LHCN-M2 (cell line): ENCODE measurements at regions not wholly inside any gene's neighbourhood (a gene's known extent, or its start where the extent isn't known, plus 50 kb on each side); places are given as distances from the start of the nearest gene placed in this dataset.

Experiments
- DNase-seq: peaks from one replicate; pipeline ENCODE4 v3.0.0-alpha.2; 2012; ENCODE audit warnings: low read depth

DNA sequence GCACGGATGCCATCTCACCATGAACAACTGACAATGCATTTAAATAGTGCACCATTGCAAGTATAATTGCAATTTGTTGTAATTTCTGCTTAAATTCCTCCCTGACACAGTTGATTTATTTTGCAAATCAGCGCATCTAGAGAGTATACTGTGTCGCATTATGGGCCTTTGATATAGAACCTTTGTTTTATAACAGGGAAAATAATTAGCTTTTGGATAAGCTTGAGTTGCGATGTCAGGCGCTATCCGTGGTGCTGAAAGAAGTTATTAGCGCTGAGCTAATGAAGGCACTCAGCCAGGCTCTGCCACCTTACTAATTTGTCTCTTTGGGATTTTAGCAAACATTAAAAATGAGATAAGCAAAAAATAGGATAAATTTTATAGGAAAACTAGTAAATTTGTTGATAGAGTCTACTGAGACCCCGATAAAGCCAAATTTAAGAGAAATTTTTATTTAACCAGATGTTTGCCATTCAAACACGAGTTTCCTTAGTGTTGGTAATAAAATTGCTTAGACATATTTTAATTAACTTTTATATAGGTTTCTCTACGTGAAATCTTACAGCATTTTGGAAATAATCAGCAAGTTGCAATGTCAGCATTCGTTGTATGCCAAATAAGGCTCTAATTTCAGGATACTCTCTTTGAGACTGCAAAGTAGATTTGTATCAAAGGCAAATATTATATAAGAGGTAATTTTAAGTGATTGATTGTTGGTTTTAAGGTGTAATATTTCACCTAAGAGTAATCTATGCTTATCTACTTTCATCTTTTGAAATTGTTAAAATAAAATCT, 355.5 kb downstream of the TLR4 start:
- DNase-seq = peak; percentile 23

DNA sequence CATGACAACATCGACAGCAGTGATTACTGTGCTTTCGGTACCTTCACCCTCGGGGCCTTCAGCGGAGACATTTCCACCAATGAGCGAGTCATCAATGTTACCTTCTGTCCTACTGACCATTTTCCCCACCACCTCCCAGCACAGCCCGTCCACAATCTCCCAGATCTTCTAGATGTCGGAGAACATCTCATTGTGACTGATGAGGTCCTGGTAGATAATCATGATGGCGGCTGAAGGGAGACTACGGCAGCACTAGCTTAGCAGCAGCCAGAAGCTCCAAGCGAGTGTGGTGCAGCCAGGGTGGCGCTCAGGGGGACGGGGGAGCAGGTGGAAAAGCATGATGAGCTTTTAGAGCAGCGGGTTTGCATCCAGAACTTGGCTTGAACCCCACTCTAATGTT, 379.0 kb downstream of the TLR4 start:
- no peak for DNase-seq

DNA sequence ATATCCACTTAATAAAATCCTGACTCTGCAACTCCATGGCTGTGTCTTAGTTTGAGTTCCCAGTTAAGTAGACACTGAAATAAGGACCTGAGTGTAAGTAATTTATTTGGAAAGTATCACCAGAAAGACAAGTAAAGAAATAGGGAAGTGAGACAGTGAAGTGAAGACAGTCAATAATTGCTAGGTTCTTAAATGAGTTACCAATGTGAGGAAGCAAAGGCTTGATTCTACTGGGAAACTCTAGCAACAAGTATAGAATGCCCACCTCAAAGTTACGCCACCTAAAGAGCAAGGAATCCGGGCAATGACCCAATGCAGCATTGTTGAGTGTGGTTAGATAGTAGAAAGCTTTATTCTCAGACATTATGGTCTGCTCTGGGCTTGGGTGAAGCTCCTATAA, 383.9 kb downstream of the TLR4 start:
- DNase-seq = no peak

DNA sequence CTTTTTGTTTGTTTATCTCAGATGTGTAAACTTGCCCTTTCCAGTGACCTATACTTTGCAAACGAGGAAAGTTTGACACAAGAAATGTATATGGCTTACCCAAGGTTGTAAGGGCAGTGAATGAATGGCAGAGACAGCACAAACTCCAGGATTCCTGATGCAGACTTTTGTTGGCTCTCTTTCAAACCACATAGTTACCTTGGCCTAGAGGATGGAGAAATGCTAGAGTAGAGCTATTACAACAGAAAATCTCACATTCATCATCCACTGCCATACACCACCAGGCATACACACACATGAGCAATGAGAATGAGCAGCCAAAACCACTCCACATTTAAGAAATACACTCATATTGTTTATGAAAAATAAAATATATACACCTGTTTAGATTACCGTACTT, 387.0 kb downstream of the TLR4 start:
- DNase-seq = no peak

DNA sequence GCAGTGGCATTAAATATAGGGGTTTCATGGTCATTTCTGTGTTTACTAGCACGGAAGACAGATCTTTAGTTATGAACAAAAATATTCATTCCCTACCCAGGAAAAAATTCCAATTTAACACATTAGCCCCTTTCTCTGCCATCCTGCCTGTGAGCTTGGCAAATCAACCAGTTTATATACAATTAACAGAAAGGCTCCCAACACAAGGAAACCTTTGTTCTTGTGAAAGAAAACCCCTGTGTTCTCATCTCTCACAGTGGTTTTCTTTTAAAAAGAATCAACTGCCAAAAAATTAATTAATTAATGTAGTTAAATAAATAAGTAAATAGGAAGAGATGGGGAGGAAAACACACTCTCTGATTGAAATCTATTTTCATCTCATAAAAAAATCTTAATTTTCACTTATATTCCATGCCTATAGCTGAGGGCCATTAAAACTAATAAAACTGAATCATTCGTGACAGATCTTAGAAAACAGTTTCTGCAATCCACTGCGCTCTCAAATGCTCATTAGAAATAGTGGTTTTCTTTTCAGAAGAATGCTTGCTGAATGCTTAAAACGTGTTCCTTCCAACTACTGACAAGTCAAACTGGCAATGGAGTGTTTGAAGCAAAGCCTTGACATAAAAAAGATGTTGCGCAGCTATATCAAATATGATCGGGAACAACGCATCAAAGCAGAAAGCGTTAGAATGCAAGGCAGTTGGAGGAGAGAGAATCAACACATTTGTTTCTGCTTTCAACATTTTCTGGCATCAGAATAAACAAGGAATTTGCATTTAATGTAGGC, 387.7 kb downstream of the TLR4 start:
- no peak for DNase-seq

DNA sequence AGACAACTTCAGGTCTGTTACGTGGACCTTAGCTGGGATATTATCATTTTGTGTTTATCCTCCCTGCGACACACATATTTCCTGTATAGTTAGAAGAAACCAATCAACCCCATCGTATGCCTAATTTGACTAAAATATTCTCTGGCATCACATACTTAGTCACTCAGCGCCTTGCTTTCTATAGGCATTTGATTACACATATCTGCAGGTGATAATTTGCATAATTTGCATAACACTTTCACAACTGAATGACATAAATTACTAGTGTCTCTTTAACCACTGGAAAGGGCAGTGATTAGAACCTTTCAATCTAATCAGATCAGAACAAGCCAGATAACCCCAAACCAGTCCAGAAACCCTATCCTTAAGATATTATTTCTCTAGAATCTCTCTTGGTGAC, 390.2 kb downstream of the TLR4 start:
- no peak for DNase-seq

DNA sequence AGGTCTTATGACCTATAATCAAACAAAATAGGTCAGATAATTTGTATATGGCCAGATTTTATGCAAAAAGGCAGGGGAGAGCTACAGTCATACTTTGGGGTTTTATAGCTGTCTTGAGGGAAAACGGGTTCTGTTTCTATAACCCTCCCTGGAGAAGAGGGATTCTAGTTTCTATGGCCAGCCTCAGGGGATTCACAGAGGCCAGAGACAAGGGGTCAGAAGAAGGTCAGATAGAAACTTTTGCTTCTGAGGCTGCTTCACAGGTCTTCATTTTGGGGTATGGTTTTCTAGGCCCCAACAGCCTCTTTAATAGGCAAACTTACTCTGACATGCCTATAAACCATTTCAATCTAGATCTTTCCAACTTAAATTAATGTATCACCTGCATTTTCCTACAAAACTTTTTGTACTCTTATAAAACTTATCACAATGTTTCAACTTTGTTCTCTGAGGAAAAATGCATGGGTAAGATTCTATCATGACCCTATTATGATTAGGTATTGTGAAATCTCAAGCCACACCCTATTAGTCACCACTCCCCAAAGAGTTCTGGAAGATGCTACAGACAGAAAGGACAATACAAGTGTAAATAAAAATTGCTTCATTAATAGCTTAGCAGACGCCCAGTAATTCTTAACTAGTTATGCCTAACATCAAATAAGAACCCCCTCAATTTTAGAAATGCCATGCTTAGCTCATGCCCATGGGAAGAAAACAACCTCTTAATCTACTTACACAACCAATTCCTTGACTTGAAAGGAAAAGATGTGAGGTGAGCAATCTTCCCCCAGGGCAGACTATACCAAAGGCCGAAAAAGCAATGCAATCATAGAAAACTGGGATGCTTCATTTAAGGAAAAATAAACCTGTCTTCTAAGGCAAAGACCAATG, 396.6 kb downstream of the TLR4 start:
- DNase-seq = peak; percentile 1

DNA sequence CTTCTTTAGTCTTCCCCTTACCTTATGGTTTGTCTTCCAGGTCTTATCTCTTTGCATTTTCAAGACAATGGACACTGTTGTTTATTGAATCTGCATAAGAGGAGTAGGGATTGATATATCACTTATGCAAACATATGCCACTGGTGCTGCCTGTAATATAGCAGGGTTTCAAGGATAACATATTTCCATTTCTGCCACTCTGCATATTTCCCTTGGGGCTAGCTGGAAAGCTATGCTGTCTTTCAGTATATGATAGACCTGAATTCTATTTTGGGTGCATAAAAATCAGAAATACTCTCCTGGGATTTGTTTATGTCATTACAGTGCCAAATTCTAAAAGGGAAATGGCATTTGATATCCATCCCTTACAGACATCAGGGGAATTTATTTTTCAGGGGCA, 400.2 kb downstream of the TLR4 start:
- DNase-seq = no peak

DNA sequence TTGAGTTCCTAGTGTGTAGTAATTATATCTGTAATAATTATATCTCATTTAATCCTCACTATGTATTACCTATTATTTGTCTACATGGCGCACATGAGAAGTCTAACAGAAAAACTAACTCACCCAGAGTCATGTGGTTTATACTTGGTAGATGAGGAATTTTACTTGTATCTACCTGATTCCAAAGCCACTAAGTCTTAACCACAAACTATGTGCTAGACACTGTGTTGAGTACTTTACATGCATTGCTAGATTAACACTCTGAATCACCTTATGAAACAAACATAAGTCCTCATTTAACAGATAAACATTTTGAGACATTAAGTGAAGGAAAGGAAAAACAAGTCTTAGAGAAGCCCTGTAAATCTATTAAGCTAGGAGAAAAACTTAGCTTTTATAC, 404.8 kb downstream of the TLR4 start:
- no peak for DNase-seq

DNA sequence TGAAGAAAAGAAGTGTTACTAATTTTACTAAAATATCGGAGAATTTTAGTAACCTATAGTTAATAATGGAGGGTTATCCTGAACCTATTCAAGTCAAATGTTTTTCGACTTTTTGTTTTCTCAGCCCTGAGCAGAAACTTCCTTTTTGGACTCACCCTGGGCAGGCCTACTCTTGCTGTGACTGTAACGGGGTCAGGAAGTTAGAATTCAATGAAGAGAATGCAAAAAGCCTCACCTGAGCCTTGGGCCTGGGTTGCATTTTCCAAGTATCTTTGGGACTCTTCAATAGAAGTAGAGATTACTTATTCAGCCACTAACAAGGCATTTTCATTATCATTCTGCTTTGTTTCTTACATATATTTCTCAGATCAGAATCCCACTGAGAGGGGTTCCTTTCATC, 405.3 kb downstream of the TLR4 start:
- DNase-seq = no peak

DNA sequence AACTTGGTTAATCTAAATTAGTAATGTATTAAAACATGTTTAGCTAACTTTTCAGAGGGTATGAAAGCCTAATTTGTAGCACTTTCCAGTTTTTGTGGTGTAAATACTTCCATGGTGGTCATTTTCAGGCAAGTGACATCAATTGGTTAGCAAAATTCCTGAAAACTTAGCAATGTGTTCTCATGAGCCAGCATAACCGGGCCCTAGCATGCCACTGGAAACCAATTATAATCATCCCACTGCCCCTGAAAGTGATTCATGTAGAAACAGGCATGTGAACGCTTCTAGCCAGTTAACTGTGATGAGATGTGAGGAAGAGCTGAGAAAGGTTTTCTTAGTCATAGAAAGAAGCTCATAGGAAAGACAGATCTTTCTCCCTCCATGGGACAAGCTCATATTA, 417.2 kb downstream of the TLR4 start:
- DNase-seq = peak; percentile 35

DNA sequence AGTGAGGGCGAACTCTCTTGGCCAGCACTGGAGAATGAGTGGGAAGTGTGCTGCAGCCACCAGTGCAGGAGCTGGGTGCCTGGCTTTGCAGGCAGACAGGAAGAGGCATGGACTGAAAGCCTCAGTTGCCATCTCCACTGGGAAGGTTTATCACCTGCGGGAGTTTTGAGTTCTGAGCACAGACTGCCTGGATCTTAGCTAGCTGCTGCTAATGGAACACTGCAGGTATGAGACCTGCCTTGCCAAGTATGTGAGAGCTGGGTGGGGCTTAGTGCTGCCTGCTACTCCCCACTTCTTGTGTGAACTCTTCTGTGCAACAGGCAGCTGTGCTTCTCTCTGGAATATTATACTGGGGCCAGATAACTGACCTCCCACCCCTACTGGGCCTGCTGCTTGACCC, 424.1 kb downstream of the TLR4 start:
- no peak for DNase-seq

DNA sequence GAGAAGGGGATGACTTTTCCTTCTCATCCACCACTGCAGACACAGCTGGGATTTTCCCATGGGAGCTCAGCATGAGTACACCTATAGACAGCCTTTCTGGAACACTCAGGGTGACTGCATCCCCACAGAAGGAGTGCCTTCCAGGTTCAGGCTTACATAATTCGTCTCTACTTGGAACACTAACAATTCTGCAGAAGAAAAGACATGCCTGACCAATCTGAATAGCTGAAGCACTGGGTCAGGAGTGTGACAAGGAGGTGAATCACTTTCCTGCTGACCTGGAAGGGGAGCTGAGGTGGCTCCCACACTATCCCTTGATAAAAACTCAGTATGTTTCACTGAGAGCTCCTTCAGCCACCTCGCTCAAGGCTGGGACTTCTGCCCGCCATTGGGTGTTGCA, 425.3 kb downstream of the TLR4 start:
- DNase-seq = no peak

DNA sequence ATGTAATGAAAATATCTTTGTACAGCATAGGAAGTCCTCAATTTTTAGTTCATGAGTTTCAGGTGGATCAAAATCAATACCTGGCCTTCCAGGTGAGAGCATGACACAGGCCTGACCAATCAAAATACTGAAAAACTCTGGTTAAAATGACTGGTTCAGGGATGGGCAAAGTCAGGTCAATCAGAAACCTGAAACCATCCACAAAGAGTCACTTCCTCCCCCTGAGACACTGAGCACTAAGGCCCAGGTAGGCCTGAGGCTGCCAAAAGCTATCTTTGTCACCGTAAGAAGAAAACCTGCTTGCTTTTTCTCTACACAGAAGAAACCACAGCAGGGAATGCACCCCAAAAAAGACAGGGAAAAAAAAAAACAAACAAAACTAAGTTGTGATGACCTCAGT, 444.8 kb downstream of the TLR4 start:
- DNase-seq = no peak

DNA sequence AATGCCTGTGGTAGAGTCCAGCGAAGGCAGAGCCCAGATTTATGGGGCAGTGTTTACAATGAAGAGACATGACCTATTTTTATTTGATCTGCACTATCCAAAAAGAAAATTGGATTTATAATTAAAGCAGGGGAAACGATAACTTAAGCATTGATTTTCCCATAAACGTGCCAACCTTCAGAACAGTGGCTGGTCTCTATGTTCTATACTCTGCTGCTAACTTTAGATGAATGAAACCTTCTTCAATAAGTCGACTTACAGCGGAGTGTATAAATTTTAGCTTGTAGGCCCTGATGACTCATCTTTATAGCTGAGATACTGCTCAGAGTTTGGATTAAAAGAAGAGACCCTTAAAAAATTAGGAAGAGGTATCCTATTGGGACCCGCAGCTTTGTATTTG, 452.6 kb downstream of the TLR4 start:
- no peak for DNase-seq

DNA sequence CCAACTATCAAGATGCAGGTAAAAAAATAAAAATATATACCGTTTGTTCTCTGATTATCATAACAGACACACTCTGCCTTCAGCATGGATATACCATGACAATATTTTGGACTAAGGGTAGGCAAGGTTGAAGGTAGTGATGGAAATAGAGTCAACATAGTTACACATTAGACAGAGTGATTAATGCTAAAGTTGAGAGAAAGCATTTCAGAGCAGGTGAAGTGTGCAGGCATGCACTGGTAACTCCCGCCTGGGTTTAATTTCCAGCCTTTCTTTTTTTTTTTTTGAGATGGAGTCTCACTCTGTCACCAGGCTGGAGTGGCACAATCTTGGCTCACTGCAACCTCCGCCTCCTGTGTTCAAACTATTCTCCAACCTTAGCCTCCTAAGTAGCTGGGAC, 458.5 kb downstream of the TLR4 start:
- no peak for DNase-seq

DNA sequence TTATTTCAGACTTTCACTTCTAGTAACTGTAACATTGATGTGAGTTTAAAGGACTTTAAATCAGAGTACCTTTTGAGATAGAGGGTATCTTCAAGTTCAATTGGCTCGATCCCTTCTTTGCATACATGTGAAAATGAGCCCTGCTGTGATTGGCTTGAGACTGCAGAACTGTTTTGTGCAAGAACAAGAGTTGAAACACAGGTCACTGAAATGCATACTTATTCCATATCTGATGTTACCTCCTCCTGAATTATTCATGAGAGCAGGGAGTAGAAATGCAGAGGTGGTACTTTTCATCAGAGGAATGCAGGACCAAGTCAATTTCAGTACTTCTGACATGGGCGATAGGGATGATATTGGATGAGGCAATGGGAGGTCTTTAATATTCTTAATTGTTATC, 459.5 kb downstream of the TLR4 start:
- DNase-seq = no peak

DNA sequence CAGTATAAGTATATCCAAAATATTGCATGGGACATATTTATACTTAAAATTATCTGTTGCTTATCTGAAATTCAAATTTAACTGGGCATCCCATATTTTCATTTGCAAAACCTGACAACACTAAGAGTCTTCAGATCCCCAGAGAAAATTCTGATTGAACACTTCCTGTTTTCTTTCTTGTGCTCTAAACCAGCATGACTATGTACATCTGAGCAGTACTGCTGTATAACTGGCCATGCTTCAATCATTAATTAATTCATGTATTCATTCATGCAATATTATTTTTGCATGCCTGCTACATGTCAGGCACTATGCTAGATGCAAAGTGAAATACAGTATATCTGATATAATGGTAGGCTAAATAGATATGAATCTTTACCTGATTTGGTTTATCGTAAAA, 461.2 kb downstream of the TLR4 start:
- DNase-seq = no peak

DNA sequence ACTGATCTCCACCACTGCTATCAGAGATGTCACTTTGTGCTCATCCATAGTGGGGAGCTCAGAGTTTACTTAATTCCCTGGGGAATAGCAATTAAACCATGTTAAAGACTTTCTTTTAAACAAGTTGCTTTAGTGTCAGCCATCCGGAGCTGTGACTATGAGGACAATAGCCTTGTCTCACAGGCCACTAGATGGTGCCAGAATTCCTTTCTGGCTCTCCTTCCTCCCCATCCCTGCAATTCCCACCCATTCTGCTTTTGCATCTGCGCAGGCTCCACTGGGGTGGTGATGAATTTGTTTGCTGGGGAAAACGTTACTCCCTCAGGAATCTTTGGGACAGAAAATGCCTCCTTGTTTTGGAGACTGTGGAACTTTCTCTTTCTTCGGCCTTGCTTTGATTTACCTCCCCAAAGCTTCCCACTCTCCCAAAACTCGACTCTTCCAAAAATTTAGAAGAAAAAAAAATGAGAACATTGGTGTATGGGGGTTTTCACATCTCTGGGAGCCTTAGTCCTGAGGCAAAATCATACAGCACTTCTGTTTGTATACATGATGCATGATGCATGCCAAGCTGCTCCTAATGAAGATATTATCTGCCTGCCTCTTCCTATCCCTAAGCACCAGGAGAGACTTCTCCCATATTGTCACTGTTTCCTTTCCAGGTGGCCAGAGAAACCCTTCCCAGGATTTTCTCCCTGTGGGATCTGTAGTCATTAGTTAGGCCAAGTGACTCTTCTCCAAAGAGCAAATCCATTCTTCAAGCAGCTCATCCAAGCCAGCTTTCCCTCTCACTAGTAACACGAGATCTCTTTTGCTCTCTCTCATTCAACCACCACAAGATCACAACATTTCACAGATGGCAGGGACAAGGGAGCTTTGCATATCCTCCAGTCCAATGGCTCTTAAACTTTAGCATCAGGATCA, 466.1 kb downstream of the TLR4 start:
- DNase-seq = peak; percentile 59

DNA sequence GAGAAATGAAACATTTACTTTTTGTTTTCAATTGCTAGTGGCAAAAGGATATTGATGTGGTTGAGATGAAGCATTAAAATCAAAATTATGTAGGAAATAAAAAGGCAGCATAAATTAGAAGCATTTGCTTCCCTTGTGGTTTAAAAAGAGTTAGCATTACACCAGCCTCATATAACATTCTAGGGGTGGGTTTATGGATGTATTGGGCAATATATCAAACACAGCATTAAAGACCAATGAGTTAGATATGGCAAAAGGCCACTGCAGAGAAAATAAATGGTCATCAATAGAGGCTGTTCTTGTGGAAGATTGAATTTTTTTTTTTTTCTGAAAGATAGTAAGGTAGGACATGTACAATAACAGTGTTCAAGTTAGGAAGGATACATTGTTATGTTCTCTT, 473.0 kb downstream of the TLR4 start:
- DNase-seq = no peak

DNA sequence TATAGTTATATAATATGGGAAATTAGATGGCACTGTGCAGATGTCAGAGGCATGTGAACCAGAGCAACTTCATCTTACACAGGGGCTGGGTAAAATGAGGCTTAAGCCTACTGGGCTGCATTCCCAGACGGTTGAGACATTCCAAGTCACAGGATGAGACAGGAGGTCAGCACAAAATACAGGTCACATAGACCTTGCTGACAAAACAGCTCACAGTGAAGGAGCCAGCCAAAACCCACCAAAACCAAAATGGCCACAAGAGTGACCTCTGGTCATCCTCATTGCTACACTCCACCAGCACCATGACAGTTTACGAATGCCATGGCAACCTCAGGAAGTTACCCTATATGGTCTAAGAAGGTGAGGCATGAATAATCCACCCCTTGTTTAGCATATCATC, 479.4 kb downstream of the TLR4 start:
- DNase-seq = peak; percentile 0
